B cell (primary cell): ENCODE measurements at regions not wholly inside any gene's neighbourhood (a gene's known extent, or its start where the extent isn't known, plus 50 kb on each side); places are given as distances from the start of the nearest gene placed in this dataset.

ENCODE experiments used
- EZH2 ChIP-seq: IDR thresholded peaks from 2 replicates; pipeline ENCODE4 v1.6.1; 2012; ENCODE audit warnings: borderline replicate concordance, low read depth, mild to moderate bottlenecking, moderate library complexity, low read length; ENCODE audit not compliant: insufficient read depth, poor library complexity, severe bottlenecking
- TF ChIP-seq, protein P1 (sequence below): fragments of 200-600 bp; IDR thresholded peaks from one replicate; pipeline ENCODE4 v1.8.0; 2022; ENCODE audit warnings: antibody characterized with exemption, mild to moderate bottlenecking

DNA sequence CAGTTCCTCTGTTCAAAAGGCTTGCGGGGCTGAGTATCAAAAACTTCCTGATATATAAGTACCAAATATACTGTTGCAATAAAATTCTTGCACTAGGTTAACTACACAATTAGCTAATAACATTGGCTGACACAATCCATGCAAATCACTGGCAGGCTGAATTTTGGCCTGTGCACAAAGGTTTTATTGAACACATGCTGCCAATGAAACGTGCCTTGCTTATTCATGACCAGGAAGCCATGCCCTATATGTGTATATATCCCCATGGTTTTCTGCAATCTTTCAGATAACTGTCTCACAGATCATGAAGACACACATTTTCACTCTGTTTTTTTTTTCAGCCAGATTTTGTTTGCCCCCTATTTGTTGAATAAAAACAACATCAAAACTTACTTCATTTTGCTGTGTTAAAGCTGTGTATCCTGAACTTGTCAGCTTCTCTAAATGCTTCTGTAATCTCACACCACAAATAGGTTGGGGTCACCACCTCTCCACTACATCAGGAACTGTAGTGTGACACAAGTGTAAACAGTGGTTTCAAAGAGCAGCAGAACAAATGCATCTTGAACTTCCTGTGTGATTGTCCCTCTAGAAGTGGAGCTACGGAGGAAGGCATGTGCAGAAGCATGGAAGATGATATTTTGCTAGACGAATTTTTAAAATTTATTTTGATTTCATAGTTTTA is 920.7 kb upstream of the NR2F2 start:
- TF ChIP-seq, protein P1, sequence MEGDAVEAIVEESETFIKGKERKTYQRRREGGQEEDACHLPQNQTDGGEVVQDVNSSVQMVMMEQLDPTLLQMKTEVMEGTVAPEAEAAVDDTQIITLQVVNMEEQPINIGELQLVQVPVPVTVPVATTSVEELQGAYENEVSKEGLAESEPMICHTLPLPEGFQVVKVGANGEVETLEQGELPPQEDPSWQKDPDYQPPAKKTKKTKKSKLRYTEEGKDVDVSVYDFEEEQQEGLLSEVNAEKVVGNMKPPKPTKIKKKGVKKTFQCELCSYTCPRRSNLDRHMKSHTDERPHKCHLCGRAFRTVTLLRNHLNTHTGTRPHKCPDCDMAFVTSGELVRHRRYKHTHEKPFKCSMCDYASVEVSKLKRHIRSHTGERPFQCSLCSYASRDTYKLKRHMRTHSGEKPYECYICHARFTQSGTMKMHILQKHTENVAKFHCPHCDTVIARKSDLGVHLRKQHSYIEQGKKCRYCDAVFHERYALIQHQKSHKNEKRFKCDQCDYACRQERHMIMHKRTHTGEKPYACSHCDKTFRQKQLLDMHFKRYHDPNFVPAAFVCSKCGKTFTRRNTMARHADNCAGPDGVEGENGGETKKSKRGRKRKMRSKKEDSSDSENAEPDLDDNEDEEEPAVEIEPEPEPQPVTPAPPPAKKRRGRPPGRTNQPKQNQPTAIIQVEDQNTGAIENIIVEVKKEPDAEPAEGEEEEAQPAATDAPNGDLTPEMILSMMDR = no peak
- TF ChIP-seq EZH2 = no peak
